SK-N-SH (cell line): ENCODE measurements at regions not wholly inside any gene's neighbourhood (a gene's known extent, or its start where the extent isn't known, plus 50 kb on each side); places are given as distances from the start of the nearest gene placed in this dataset.
A peak's percentile ranks its signal among the peaks of the same experiment; 100 is the strongest.

Experiments
- CTCF ChIA-PET: fragments of 300-600, 350-600 bp; formaldehyde crosslinking; extraction: SDS; loops from one replicate; lab custom pipeline; 2021; lab: Yijun Ruan, JAX
- POLR2A ChIA-PET: fragments of 350-600 bp; sonication (Branson Sonifier 250); formaldehyde crosslinking; extraction: SDS; loops from one replicate; lab custom pipeline; 2020; ENCODE audit warnings: antibody characterized with exemption, inconsistent platforms; lab: Yijun Ruan, JAX
- DNase-seq: peaks from one replicate; pipeline ENCODE4 v3.0.0; 2012
- H2AFZ ChIP-seq: fragments of 200-600 bp; sonication (generic); 2 replicates; pipeline ENCODE4 v1.8.1; 2016; ENCODE audit warnings: antibody characterized with exemption, mild to moderate bottlenecking, low read depth
- H3F3A ChIP-seq: fragments of 200-600 bp; sonication (generic); replicated peaks from 2 replicates; pipeline ENCODE3; 2016; ENCODE audit warnings: antibody characterized with exemption, mild to moderate bottlenecking; ENCODE audit not compliant: insufficient read depth
- H3K27ac ChIP-seq, 2 experiments: fragments of 200-500 bp in 1 of 2; fragments of 200-600 bp in 1 of 2; sonication (Bioruptor generic) in 1 of 2; sonication (generic), shearing (Covaris generic) in 1 of 2; 2 replicates each; pipeline versions ENCODE4 v1.5.1 to v1.6.1; 2014 to 2016; ENCODE audit warnings: low read depth in 2 of 2, inconsistent platforms in 1 of 2, low read length in 1 of 2, mild to moderate bottlenecking in 1 of 2, mixed read lengths in 1 of 2
- H3K27me3 ChIP-seq: fragments of 200-600 bp; sonication (generic), shearing (Covaris generic); 2 replicates; pipeline ENCODE4 v1.6.1; 2016; ENCODE audit warnings: mixed run types; ENCODE audit not compliant: insufficient read depth
- H3K36me3 ChIP-seq, 2 experiments: fragments of 200-500 bp in 1 of 2; fragments of 200-600 bp in 1 of 2; sonication (Bioruptor generic) in 1 of 2; sonication (generic) in 1 of 2; replicated peaks in 1 of 2; 2 replicates each; pipeline versions ENCODE3 to v1.5.1; 2014 to 2016; ENCODE audit warnings: low read length in 1 of 2, mild to moderate bottlenecking in 1 of 2; ENCODE audit not compliant: insufficient read depth in 2 of 2, control insufficient read depth in 1 of 2
- H3K4me1 ChIP-seq, 2 experiments: fragments of 200-500 bp in 1 of 2; fragments of 200-600 bp in 1 of 2; sonication (Bioruptor generic) in 1 of 2; sonication (generic), shearing (Covaris generic) in 1 of 2; 2 replicates each; pipeline versions ENCODE4 v1.5.1 to v1.6.1; 2014 to 2016; ENCODE audit warnings: low read depth in 1 of 2, low read length in 1 of 2, mixed run types in 1 of 2; ENCODE audit not compliant: insufficient read depth in 2 of 2, control insufficient read depth in 1 of 2
- H3K4me2 ChIP-seq: fragments of 200-600 bp; sonication (generic), shearing (Covaris generic); 2 replicates; pipeline ENCODE4 v1.6.1; 2017; ENCODE audit warnings: mixed run types
- H3K4me3 ChIP-seq, 2 experiments: fragments of 200-500 bp in 1 of 2; fragments of 200-600 bp in 1 of 2; sonication (Bioruptor generic) in 1 of 2; sonication (generic), shearing (Covaris generic) in 1 of 2; 2 replicates each; pipeline versions ENCODE4 v1.5.1 to v1.8.1; 2014 to 2016; ENCODE audit warnings: low read depth in 2 of 2, inconsistent platforms in 1 of 2, low read length in 1 of 2, mild to moderate bottlenecking in 1 of 2, mixed read lengths in 1 of 2, moderate library complexity in 1 of 2
- H3K79me2 ChIP-seq: fragments of 200-600 bp; sonication (generic); 2 replicates; pipeline ENCODE4 v1.8.1; 2017; ENCODE audit warnings: mild to moderate bottlenecking; ENCODE audit not compliant: insufficient read depth
- H3K9ac ChIP-seq: fragments of 200-600 bp; sonication (generic); 2 replicates; pipeline ENCODE4 v1.6.1; 2017; ENCODE audit warnings: mixed run types
- H3K9me2 ChIP-seq: fragments of 200-600 bp; sonication (generic); 2 replicates; pipeline ENCODE4 v1.6.1; 2017; ENCODE audit warnings: mixed run types
- H3K9me3 ChIP-seq: fragments of 200-600 bp; sonication (generic); 2 replicates; pipeline ENCODE4 v1.6.1; 2017; ENCODE audit warnings: mixed run types, mild to moderate bottlenecking, moderate library complexity
- H4K20me1 ChIP-seq: fragments of 200-600 bp; sonication (generic); 2 replicates; pipeline ENCODE4 v1.6.1; 2017; ENCODE audit warnings: mild to moderate bottlenecking, mixed run types; ENCODE audit not compliant: insufficient read depth
- FOSL2 ChIP-seq: IDR thresholded peaks from 2 replicates; pipeline ENCODE4 v1.4.0; 2012; ENCODE audit warnings: low read depth, mild to moderate bottlenecking, moderate library complexity, borderline replicate concordance
- FOXM1 ChIP-seq: IDR thresholded peaks from 2 replicates; pipeline ENCODE4 v1.4.0; 2012; ENCODE audit warnings: low read depth, mild to moderate bottlenecking
- JUND ChIP-seq: IDR thresholded peaks from 2 replicates; pipeline ENCODE4 v1.4.0; 2012
- MXI1 ChIP-seq: IDR thresholded peaks from 2 replicates; pipeline ENCODE4 v1.6.1; 2012; ENCODE audit warnings: mild to moderate bottlenecking, low read depth, low read length, improper control_type of control experiment
- NRF1 ChIP-seq: IDR thresholded peaks from 2 replicates; pipeline ENCODE4 v1.6.1; 2012; ENCODE audit warnings: low read depth, mild to moderate bottlenecking, low read length
- PBX3 ChIP-seq: IDR thresholded peaks from 2 replicates; pipeline ENCODE4; 2012
- RFX5 ChIP-seq: IDR thresholded peaks from 2 replicates; pipeline ENCODE4 v1.6.1; 2012; ENCODE audit warnings: mild to moderate bottlenecking, improper control_type of control experiment, low read length
- RXRA ChIP-seq: IDR thresholded peaks from 2 replicates; pipeline ENCODE4 v1.4.0; 2012; ENCODE audit warnings: low read depth, mild to moderate bottlenecking, borderline replicate concordance
- SIN3A ChIP-seq: IDR thresholded peaks from 2 replicates; pipeline ENCODE4 v1.6.1; 2012; ENCODE audit warnings: low read depth, mild to moderate bottlenecking, low read length, moderate library complexity, borderline replicate concordance
- TAF1 ChIP-seq: IDR thresholded peaks from 2 replicates; pipeline ENCODE4 v1.6.1; 2012; ENCODE audit warnings: low read depth, mild to moderate bottlenecking, low read length, moderate library complexity, borderline replicate concordance
- TEAD4 ChIP-seq: IDR thresholded peaks from 2 replicates; pipeline ENCODE4 v1.4.0; 2012; ENCODE audit warnings: mild to moderate bottlenecking, borderline replicate concordance; ENCODE audit not compliant: insufficient read depth
- USF2 ChIP-seq: fragments of 150-350 bp; IDR thresholded peaks from 2 replicates; pipeline ENCODE4 v1.6.1; 2017; ENCODE audit warnings: antibody characterized with exemption, low read length, low read depth, borderline replicate concordance
- YY1 ChIP-seq: IDR thresholded peaks from 2 replicates; pipeline ENCODE4 v1.4.0; 2012; ENCODE audit warnings: low read depth, mild to moderate bottlenecking
- WGBS: methylation state at CpG from one replicate; pipeline ENCODE4 v1.1.6; 2017; ENCODE audit warnings: low lambda C conversion rate; 5-methylcytosine and 5-hydroxymethylcytosine counted together
- TF ChIP-seq, protein P1 (sequence below): IDR thresholded peaks from 2 replicates; pipeline ENCODE4 v1.4.0; 2012; ENCODE audit warnings: low read depth, borderline replicate concordance
- TF ChIP-seq, protein P2 (sequence below): IDR thresholded peaks from 2 replicates; pipeline ENCODE4 v1.4.0; 2012; ENCODE audit warnings: low read depth, borderline replicate concordance

GRCh38 chr4:186900984-186901383 is 177.3 kb upstream of the FAT1 start:
- H3K79me2 ChIP-seq: no peaks in the 10 kb centered on the region
- POLR2A ChIA-PET: no interaction called here
- no peaks in the 10 kb centered on the region for H3K9me3 ChIP-seq
- H3K36me3 ChIP-seq: no peaks in the 10 kb centered on the region
- H3K4me2 ChIP-seq: 0 out of 2 replicates have a peak overlapping the region, but pooled peaks have one; percentile 31
- no peak for DNase-seq
- no peak for TF ChIP-seq TAF1
- no peak for TF ChIP-seq FOSL2
- TF ChIP-seq, protein P1, sequence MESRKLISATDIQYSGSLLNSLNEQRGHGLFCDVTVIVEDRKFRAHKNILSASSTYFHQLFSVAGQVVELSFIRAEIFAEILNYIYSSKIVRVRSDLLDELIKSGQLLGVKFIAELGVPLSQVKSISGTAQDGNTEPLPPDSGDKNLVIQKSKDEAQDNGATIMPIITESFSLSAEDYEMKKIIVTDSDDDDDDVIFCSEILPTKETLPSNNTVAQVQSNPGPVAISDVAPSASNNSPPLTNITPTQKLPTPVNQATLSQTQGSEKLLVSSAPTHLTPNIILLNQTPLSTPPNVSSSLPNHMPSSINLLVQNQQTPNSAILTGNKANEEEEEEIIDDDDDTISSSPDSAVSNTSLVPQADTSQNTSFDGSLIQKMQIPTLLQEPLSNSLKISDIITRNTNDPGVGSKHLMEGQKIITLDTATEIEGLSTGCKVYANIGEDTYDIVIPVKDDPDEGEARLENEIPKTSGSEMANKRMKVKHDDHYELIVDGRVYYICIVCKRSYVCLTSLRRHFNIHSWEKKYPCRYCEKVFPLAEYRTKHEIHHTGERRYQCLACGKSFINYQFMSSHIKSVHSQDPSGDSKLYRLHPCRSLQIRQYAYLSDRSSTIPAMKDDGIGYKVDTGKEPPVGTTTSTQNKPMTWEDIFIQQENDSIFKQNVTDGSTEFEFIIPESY: no peak
- TF ChIP-seq JUND: no peak
- TF ChIP-seq, all 33 proteins: peak for 0
- peak overlapping the region in 1 of 2 experiments; percentile 87; a peak in 2 of 4 replicates for H3K27ac ChIP-seq
- H3K9ac ChIP-seq: peak overlapping the region; percentile 29; the same call in 1 of the 2 replicates
- WGBS: 63% methylated on average over 3 of the region's 3 CpGs
- H3F3A ChIP-seq: peaks cover 4% of the 10 kb centered on the region
- peaks cover 0 to 16% of the 10 kb centered on the region in 2 experiments; a peak in 1 of 4 replicates for H3K4me1 ChIP-seq
- no peaks in the 10 kb centered on the region for H3K27me3 ChIP-seq
- no peak overlapping the region for H3K4me3 ChIP-seq
- no peaks in the 10 kb centered on the region for H4K20me1 ChIP-seq
- H2AFZ ChIP-seq: no peak overlapping the region
- CTCF ChIA-PET: no interaction called here
- H3K9me2 ChIP-seq: no peaks in the 10 kb centered on the region

- WGBS: 60% methylated on average over 3 of the region's 3 CpGs
Observed at GRCh38 chr4:186901850-186902249, 178.2 kb upstream of the FAT1 start.

DNA sequence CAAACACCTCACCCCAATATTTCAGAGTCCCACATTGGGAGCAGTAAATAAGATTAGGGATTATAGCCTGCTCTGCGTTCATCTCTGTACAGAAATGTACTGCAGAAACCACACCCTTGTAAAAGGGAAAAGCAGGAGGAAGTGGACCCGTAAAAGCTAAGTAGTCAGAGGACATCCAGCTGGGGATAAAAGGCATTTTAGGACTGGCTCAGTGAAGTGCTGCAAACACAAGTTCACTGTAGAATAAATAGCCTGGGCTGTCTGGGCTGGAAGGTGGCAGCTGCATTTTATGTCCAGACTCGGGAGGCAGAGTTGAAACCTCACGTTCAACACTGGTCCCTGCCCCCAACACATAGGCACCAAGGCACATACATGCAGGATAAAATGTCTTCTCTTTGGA is 178.7 kb upstream of the FAT1 start:
- Histone ChIP-seq H3K9ac (no peak overlapping the region), H3K4me1 (peaks cover 0 to 16% of the 10 kb centered on the region in 2 experiments; a peak in 1 of 4 replicates), H3K27ac (no peak overlapping the region), H3K36me3 (no peaks in the 10 kb centered on the region), H3K4me3 (no peak overlapping the region), H3K9me2 (no peaks in the 10 kb centered on the region), H4K20me1 (no peaks in the 10 kb centered on the region), H3K4me2 (no peak overlapping the region), H3K27me3 (no peaks in the 10 kb centered on the region), H3K9me3 (no peaks in the 10 kb centered on the region), H2AFZ (no peak overlapping the region), H3K79me2 (no peaks in the 10 kb centered on the region), H3F3A (peaks cover 4% of the 10 kb centered on the region)
- DNase-seq: no peak
- 53% methylated on average over 4 of the region's 4 CpGs for WGBS
- POLR2A ChIA-PET: no interaction called here
- TF ChIP-seq NRF1 (no peak), RXRA (no peak), MXI1 (no peak), FOSL2 (no peak), RFX5 (no peak), PBX3 (no peak), FOXM1 (no peak), USF2 (no peak), TAF1 (no peak), SIN3A (no peak), YY1 (no peak)
- TF ChIP-seq, protein P2, sequence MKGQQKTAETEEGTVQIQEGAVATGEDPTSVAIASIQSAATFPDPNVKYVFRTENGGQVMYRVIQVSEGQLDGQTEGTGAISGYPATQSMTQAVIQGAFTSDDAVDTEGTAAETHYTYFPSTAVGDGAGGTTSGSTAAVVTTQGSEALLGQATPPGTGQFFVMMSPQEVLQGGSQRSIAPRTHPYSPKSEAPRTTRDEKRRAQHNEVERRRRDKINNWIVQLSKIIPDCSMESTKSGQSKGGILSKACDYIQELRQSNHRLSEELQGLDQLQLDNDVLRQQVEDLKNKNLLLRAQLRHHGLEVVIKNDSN: no peak
- CTCF ChIA-PET: no interaction called here

More at GRCh38 chr4:186901850-186902249, 178.2 kb upstream of the FAT1 start:
- Histone ChIP-seq H3F3A (peaks cover 4% of the 10 kb centered on the region), H3K9me2 (no peaks in the 10 kb centered on the region), H3K9me3 (no peaks in the 10 kb centered on the region), H4K20me1 (no peaks in the 10 kb centered on the region), H3K36me3 (no peaks in the 10 kb centered on the region), H3K27ac (peak overlapping the region in 1 of 2 experiments; percentile 87; a peak in 1 of 4 replicates), H3K4me2 (no peak overlapping the region), H2AFZ (no peak overlapping the region), H3K79me2 (no peaks in the 10 kb centered on the region), H3K9ac (no peak overlapping the region), H3K4me1 (peaks cover 0 to 16% of the 10 kb centered on the region in 2 experiments; a peak in 1 of 4 replicates), H3K27me3 (no peaks in the 10 kb centered on the region), H3K4me3 (no peak overlapping the region)
- TF ChIP-seq TEAD4: no peak
- no peak for DNase-seq
- ChIA-PET CTCF (no interaction called here), POLR2A (no interaction called here)
